ENCODE measurements at regions not wholly inside any gene's neighbourhood (a gene's known extent, or its start where the extent isn't known, plus 50 kb on each side); places are given as distances from the start of the nearest gene placed in this dataset.

GRCh38 chr2:15861172-15861822 lies 79.1 kb upstream of the MYCN start:
- H3K9me3 ChIP-seq (ENCODE audit: insufficient read depth, low read depth, low read length): no peaks in the 10 kb centered on the region
- H3K9ac ChIP-seq (ENCODE audit: low read length): no peak overlapping the region
- H3K79me2 ChIP-seq (ENCODE audit: control insufficient read depth, insufficient read depth, low read length, poor library complexity): no peaks in the 10 kb centered on the region
- no peak overlapping the region for H4K12ac ChIP-seq (ENCODE audit: low read depth, low read length)
- H3K4me2 ChIP-seq (ENCODE audit: low read length): no peak overlapping the region
- no peaks in the 10 kb centered on the region for H3K4me1 ChIP-seq (ENCODE audit: control insufficient read depth in 1 of 2, insufficient read depth in 2 of 2, low read length in 2 of 2)
- WGBS (ENCODE audit: extremely low coverage, insufficient coverage, insufficient read length): no CpG with 5 or more reads among the region's 6 CpGs
- no peaks in the 10 kb centered on the region for H3K36me3 ChIP-seq (ENCODE audit: control insufficient read depth in 1 of 2, insufficient read depth in 2 of 2, low read length in 2 of 2)
- no peak overlapping the region for H3K18ac ChIP-seq (ENCODE audit: low read length)
- H2BK5ac ChIP-seq (ENCODE audit: low read depth, low read length, poor library complexity): no peak overlapping the region
- H2BK12ac ChIP-seq (ENCODE audit: low read length): no peak overlapping the region
- H3K79me1 ChIP-seq (ENCODE audit: low read length): no peaks in the 10 kb centered on the region
- DNase-seq: no peak
- H3K14ac ChIP-seq (ENCODE audit: low read length): no peak overlapping the region
- no peak overlapping the region for H2AK5ac ChIP-seq (ENCODE audit: low read length)
- H4K8ac ChIP-seq (ENCODE audit: low read depth, low read length): no peak overlapping the region
- no peak overlapping the region for H3K4ac ChIP-seq (ENCODE audit: low read depth, low read length)
- H3K27ac ChIP-seq (ENCODE audit: low read depth, low read length): no peak overlapping the region
- H4K91ac ChIP-seq (ENCODE audit: low read depth, low read length): no peak overlapping the region
- H3K23ac ChIP-seq (ENCODE audit: low read length): no peak overlapping the region
- no peaks in the 10 kb centered on the region for H3K27me3 ChIP-seq (ENCODE audit: insufficient read depth, low read length)
- no peak overlapping the region for H3K4me3 ChIP-seq (ENCODE audit: low read depth, low read length)
- no peak overlapping the region for H2AFZ ChIP-seq (ENCODE audit: insufficient read depth, low read length, poor library complexity)
- no peak overlapping the region for H2BK120ac ChIP-seq (ENCODE audit: insufficient read depth, low read length, poor library complexity)

DNA sequence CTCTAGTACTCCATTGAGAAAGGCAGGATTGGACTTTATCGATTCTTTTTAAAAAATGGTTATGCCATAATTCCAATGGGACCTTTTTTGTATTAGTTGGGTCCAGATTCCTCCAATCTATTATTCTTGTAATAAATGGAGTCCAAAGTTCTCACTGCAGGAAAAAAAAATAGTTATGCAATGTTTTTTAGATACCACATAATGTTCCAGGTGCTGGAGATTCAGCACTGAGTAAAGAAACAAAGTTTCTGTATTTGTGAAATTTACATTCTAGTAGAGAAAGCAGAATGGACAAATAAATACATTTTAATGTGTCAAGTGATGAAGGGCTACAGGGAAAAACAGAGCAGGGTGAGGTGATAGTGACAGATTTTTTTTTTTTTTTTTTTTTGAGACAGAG lies 78.5 kb upstream of the MYCN start:
- Histone ChIP-seq H2BK5ac (ENCODE audit: low read depth, low read length, poor library complexity) (no peak overlapping the region), H4K91ac (ENCODE audit: low read depth, low read length) (no peak overlapping the region), H3K4me2 (ENCODE audit: low read length) (no peak overlapping the region), H3K14ac (ENCODE audit: low read length) (no peak overlapping the region), H3K4ac (ENCODE audit: low read depth, low read length) (no peak overlapping the region), H3K4me3 (ENCODE audit: low read depth, low read length) (no peak overlapping the region), H3K27me3 (ENCODE audit: insufficient read depth, low read length) (no peaks in the 10 kb centered on the region), H3K4me1 (ENCODE audit: control insufficient read depth in 1 of 2, insufficient read depth in 2 of 2, low read length in 2 of 2) (no peaks in the 10 kb centered on the region), H2AK5ac (ENCODE audit: low read length) (no peak overlapping the region), H2AFZ (ENCODE audit: insufficient read depth, low read length, poor library complexity) (no peak overlapping the region), H3K9ac (ENCODE audit: low read length) (no peak overlapping the region), H3K18ac (ENCODE audit: low read length) (no peak overlapping the region), H4K8ac (ENCODE audit: low read depth, low read length) (no peak overlapping the region), H3K9me3 (ENCODE audit: insufficient read depth, low read depth, low read length) (no peaks in the 10 kb centered on the region), H3K27ac (ENCODE audit: low read depth, low read length) (no peak overlapping the region), H3K79me1 (ENCODE audit: low read length) (no peaks in the 10 kb centered on the region), H2BK120ac (ENCODE audit: insufficient read depth, low read length, poor library complexity) (no peak overlapping the region), H2BK12ac (ENCODE audit: low read length) (no peak overlapping the region), H3K79me2 (ENCODE audit: control insufficient read depth, insufficient read depth, low read length, poor library complexity) (no peaks in the 10 kb centered on the region), H3K36me3 (ENCODE audit: control insufficient read depth in 1 of 2, insufficient read depth in 2 of 2, low read length in 2 of 2) (no peaks in the 10 kb centered on the region), H4K12ac (ENCODE audit: low read depth, low read length) (no peak overlapping the region), H3K23ac (ENCODE audit: low read length) (no peak overlapping the region)
- no CpG with 5 or more reads among the region's 1 CpG for WGBS (ENCODE audit: extremely low coverage, insufficient coverage, insufficient read length)
- no peak for DNase-seq

DNA sequence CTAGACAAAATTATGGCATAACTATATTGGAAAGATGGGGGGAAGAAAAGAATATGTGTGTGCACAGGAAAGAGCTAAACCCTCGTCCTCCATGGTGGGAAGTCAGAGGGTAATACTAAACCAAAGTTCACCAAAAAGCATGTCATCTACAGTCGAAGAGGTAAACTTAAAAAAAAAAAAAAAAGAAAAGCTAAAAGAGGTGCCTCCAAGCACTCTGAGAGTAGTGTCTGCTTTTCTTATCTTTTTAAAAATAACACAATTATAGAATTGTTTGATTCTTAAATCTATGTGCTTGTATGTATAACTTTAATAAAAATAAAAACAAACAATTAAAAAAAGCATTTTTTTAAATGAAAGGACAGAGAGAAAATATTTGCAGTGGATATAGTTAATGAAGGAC lies 77.3 kb upstream of the MYCN start:
- H3K4me2 ChIP-seq (ENCODE audit: low read length): no peak overlapping the region
- no peak overlapping the region for H3K14ac ChIP-seq (ENCODE audit: low read length)
- H3K79me2 ChIP-seq (ENCODE audit: control insufficient read depth, insufficient read depth, low read length, poor library complexity): no peaks in the 10 kb centered on the region
- no peak overlapping the region for H3K9ac ChIP-seq (ENCODE audit: low read length)
- H2BK12ac ChIP-seq (ENCODE audit: low read length): no peak overlapping the region
- no CpG with 5 or more reads among the region's 2 CpGs for WGBS (ENCODE audit: extremely low coverage, insufficient coverage, insufficient read length)
- no peak overlapping the region for H2AFZ ChIP-seq (ENCODE audit: insufficient read depth, low read length, poor library complexity)
- H2AK5ac ChIP-seq (ENCODE audit: low read length): no peak overlapping the region
- H4K8ac ChIP-seq (ENCODE audit: low read depth, low read length): no peak overlapping the region
- no peak for DNase-seq
- H4K12ac ChIP-seq (ENCODE audit: low read depth, low read length): no peak overlapping the region
- no peaks in the 10 kb centered on the region for H3K4me1 ChIP-seq (ENCODE audit: control insufficient read depth in 1 of 2, insufficient read depth in 2 of 2, low read length in 2 of 2)
- no peak overlapping the region for H2BK5ac ChIP-seq (ENCODE audit: low read depth, low read length, poor library complexity)
- H4K91ac ChIP-seq (ENCODE audit: low read depth, low read length): no peak overlapping the region
- H3K79me1 ChIP-seq (ENCODE audit: low read length): no peaks in the 10 kb centered on the region
- no peak overlapping the region for H3K27ac ChIP-seq (ENCODE audit: low read depth, low read length)
- H3K27me3 ChIP-seq (ENCODE audit: insufficient read depth, low read length): no peaks in the 10 kb centered on the region
- H3K4me3 ChIP-seq (ENCODE audit: low read depth, low read length): no peak overlapping the region
- H3K23ac ChIP-seq (ENCODE audit: low read length): no peak overlapping the region
- no peak overlapping the region for H2BK120ac ChIP-seq (ENCODE audit: insufficient read depth, low read length, poor library complexity)
- H3K9me3 ChIP-seq (ENCODE audit: insufficient read depth, low read depth, low read length): no peaks in the 10 kb centered on the region
- H3K4ac ChIP-seq (ENCODE audit: low read depth, low read length): no peak overlapping the region
- no peaks in the 10 kb centered on the region for H3K36me3 ChIP-seq (ENCODE audit: control insufficient read depth in 1 of 2, insufficient read depth in 2 of 2, low read length in 2 of 2)
- H3K18ac ChIP-seq (ENCODE audit: low read length): no peak overlapping the region

GRCh38 chr2:15863494-15864175 lies 76.7 kb upstream of the MYCN start:
- Histone ChIP-seq H2BK5ac (ENCODE audit: low read depth, low read length, poor library complexity) (no peak overlapping the region), H3K4me2 (ENCODE audit: low read length) (no peak overlapping the region), H4K8ac (ENCODE audit: low read depth, low read length) (no peak overlapping the region), H3K9me3 (ENCODE audit: insufficient read depth, low read depth, low read length) (no peaks in the 10 kb centered on the region), H3K36me3 (ENCODE audit: control insufficient read depth in 1 of 2, insufficient read depth in 2 of 2, low read length in 2 of 2) (no peaks in the 10 kb centered on the region), H3K9ac (ENCODE audit: low read length) (no peak overlapping the region), H3K4me3 (ENCODE audit: low read depth, low read length) (no peak overlapping the region), H4K91ac (ENCODE audit: low read depth, low read length) (no peak overlapping the region), H3K14ac (ENCODE audit: low read length) (no peak overlapping the region), H3K4me1 (ENCODE audit: control insufficient read depth in 1 of 2, insufficient read depth in 2 of 2, low read length in 2 of 2) (no peaks in the 10 kb centered on the region), H4K12ac (ENCODE audit: low read depth, low read length) (no peak overlapping the region), H3K27me3 (ENCODE audit: insufficient read depth, low read length) (no peaks in the 10 kb centered on the region), H3K18ac (ENCODE audit: low read length) (no peak overlapping the region), H2BK120ac (ENCODE audit: insufficient read depth, low read length, poor library complexity) (no peak overlapping the region), H3K79me1 (ENCODE audit: low read length) (no peaks in the 10 kb centered on the region), H3K79me2 (ENCODE audit: control insufficient read depth, insufficient read depth, low read length, poor library complexity) (no peaks in the 10 kb centered on the region), H2AFZ (ENCODE audit: insufficient read depth, low read length, poor library complexity) (no peak overlapping the region), H3K23ac (ENCODE audit: low read length) (no peak overlapping the region), H3K27ac (ENCODE audit: low read depth, low read length) (no peak overlapping the region), H2BK12ac (ENCODE audit: low read length) (no peak overlapping the region), H2AK5ac (ENCODE audit: low read length) (no peak overlapping the region), H3K4ac (ENCODE audit: low read depth, low read length) (no peak overlapping the region)
- DNase-seq: no peak
- WGBS (ENCODE audit: extremely low coverage, insufficient coverage, insufficient read length): no CpG with 5 or more reads among the region's 5 CpGs

Measured in trophoblast cell (in vitro differentiated cells and primary cell).